ENCODE measurements at regions not wholly inside any gene's neighbourhood (a gene's known extent, or its start where the extent isn't known, plus 50 kb on each side); places are given as distances from the start of the nearest gene placed in this dataset.

- TF ChIP-seq POLR2AphosphoS5 (IDR thresholded peaks at IDR 0.05; ENCODE audit: low read depth, low read length): no peak
- TF ChIP-seq SRF (IDR thresholded peaks at IDR 0.05; ENCODE audit: low read depth): no peak
- no peak for TF ChIP-seq JUND (IDR thresholded peaks at IDR 0.05)
- TF ChIP-seq ZNF274 (IDR thresholded peaks at IDR 0.05; ENCODE audit: low read depth, low read length): no peak
- TF ChIP-seq, protein P1, sequence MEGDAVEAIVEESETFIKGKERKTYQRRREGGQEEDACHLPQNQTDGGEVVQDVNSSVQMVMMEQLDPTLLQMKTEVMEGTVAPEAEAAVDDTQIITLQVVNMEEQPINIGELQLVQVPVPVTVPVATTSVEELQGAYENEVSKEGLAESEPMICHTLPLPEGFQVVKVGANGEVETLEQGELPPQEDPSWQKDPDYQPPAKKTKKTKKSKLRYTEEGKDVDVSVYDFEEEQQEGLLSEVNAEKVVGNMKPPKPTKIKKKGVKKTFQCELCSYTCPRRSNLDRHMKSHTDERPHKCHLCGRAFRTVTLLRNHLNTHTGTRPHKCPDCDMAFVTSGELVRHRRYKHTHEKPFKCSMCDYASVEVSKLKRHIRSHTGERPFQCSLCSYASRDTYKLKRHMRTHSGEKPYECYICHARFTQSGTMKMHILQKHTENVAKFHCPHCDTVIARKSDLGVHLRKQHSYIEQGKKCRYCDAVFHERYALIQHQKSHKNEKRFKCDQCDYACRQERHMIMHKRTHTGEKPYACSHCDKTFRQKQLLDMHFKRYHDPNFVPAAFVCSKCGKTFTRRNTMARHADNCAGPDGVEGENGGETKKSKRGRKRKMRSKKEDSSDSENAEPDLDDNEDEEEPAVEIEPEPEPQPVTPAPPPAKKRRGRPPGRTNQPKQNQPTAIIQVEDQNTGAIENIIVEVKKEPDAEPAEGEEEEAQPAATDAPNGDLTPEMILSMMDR (IDR thresholded peaks at IDR 0.05 in 2 of 3, conservative IDR thresholded peaks at IDR 0.05 in 1 of 3; ENCODE audit: borderline replicate concordance in 1 of 3, insufficient read depth in 1 of 3, low read depth in 2 of 3, low read length in 2 of 3): no peak
- TF ChIP-seq EZH2 (IDR thresholded peaks at IDR 0.05): no peak
- no peak for TF ChIP-seq ZBTB33 (IDR thresholded peaks at IDR 0.05; ENCODE audit: extremely low read depth, insufficient replicate concordance, low read length)
- TF ChIP-seq ELF1 (IDR thresholded peaks at IDR 0.05; ENCODE audit: borderline replicate concordance, low read depth): no peak
- TF ChIP-seq POLR2A (IDR thresholded peaks at IDR 0.05; ENCODE audit: borderline replicate concordance, extremely low read depth, insufficient read depth, insufficient read length): no peak
- TF ChIP-seq SIN3A (IDR thresholded peaks at IDR 0.05; ENCODE audit: low read depth): no peak
- no peak for TF ChIP-seq EZH2phosphoT487 (IDR thresholded peaks at IDR 0.05; ENCODE audit: borderline replicate concordance)
These were observed 199.5 kb upstream of the LPP start for GRCh38 chr3:187954516-187954872.

Data from HCT116 (cell line).